Omental fat pad (tissue), 3 donors: ENCODE measurements at regions not wholly inside any gene's neighbourhood (a gene's known extent, or its start where the extent isn't known, plus 50 kb on each side); places are given as distances from the start of the nearest gene placed in this dataset.
"Not testable (repeated sequence)": the region's sequence is repeated elsewhere in the genome, so short reads cannot be mapped to it uniquely, and the experiment has no call there.

Experiments
- ATAC-seq: fragments of 150-250 bp; one replicate; pipeline ENCODE4 v1.9.1; 2016; ENCODE audit warnings: mild to moderate bottlenecking, moderate library complexity; ENCODE audit not compliant: low FRiP score
- DNase-seq: peaks from one replicate; pipeline ENCODE4 v3.0.0-alpha.2; 2019; ENCODE audit warnings: low spot score
- CTCF ChIP-seq, 3 donors: fragments of 450-650 bp; IDR thresholded peaks; one replicate each; pipeline ENCODE4 v1.5.1; 2016 to 2017; ENCODE audit warnings: antibody characterized with exemption in 3 of 3, mild to moderate bottlenecking in 3 of 3, moderate library complexity in 2 of 3

GRCh38 chr3:166837535-166837934, 542.6 kb downstream of the ZBBX start:
- TF ChIP-seq CTCF (IDR thresholded peaks at IDR 0.05): no peak

GRCh38 chr3:166836836-166837235, 543.3 kb downstream of the ZBBX start:
- ATAC-seq: no peak
- no peak for DNase-seq
- no peak for TF ChIP-seq CTCF (IDR thresholded peaks at IDR 0.05)

More at GRCh38 chr3:166837535-166837934, 542.6 kb downstream of the ZBBX start:
- DNase-seq (no peak), ATAC-seq (no peak)

- no peak for DNase-seq
- TF ChIP-seq CTCF (IDR thresholded peaks at IDR 0.05): no peak
- ATAC-seq: no peak
Observed at GRCh38 chr3:166829896-166830295, 550.2 kb downstream of the ZBBX start.

GRCh38 chr3:166818464-166818863, 561.6 kb downstream of the ZBBX start:
- DNase-seq (no peak), ATAC-seq (no peak)
- no peak for TF ChIP-seq CTCF (IDR thresholded peaks at IDR 0.05)

- DNase-seq, ATAC-seq: not testable (repeated sequence)
Observed at GRCh38 chr3:166817269-166817668, 562.8 kb downstream of the ZBBX start.

- no peak for TF ChIP-seq CTCF (IDR thresholded peaks at IDR 0.05)
- no peak for ATAC-seq
- DNase-seq: no peak
Observed at GRCh38 chr3:166810741-166811445, 569.2 kb downstream of the ZBBX start.

- TF ChIP-seq CTCF (IDR thresholded peaks at IDR 0.05): no peak
- ATAC-seq: no peak
- DNase-seq: no peak
Observed at GRCh38 chr3:166809520-166809919, 570.6 kb downstream of the ZBBX start.
